ENCODE measurements at regions not wholly inside any gene's neighbourhood (a gene's known extent, or its start where the extent isn't known, plus 50 kb on each side); places are given as distances from the start of the nearest gene placed in this dataset.

GRCh38 chr13:111663953-111664421 is 343.5 kb downstream of the TEX29 start:
- TF ChIP-seq CTCF (IDR thresholded peaks at IDR 0.05; ENCODE audit: unreplicated experiment) = no peak
- Mint-ChIP-seq H3K4me1 (ENCODE audit: unreplicated experiment) (peaks cover 8% of the 10 kb centered on the region), H3K27ac (ENCODE audit: unreplicated experiment) (peak overlapping the region; percentile 61), H3K9me3 (ENCODE audit: unreplicated experiment) (no peaks in the 10 kb centered on the region), H3K4me3 (ENCODE audit: unreplicated experiment) (no peak overlapping the region), H3K36me3 (ENCODE audit: low read depth, unreplicated experiment) (no peaks in the 10 kb centered on the region), H3K27me3 (ENCODE audit: unreplicated experiment) (peaks cover 4% of the 10 kb centered on the region)
- DNase-seq (ENCODE audit: low spot score) = no peak

- Mint-ChIP-seq H3K27me3 (ENCODE audit: unreplicated experiment) (peaks cover 4% of the 10 kb centered on the region), H3K36me3 (ENCODE audit: low read depth, unreplicated experiment) (no peaks in the 10 kb centered on the region), H3K27ac (ENCODE audit: unreplicated experiment) (no peak overlapping the region), H3K4me3 (ENCODE audit: unreplicated experiment) (no peak overlapping the region), H3K9me3 (ENCODE audit: unreplicated experiment) (no peaks in the 10 kb centered on the region), H3K4me1 (ENCODE audit: unreplicated experiment) (peaks cover 8% of the 10 kb centered on the region)
- DNase-seq (ENCODE audit: low spot score) = no peak
- no peak for TF ChIP-seq CTCF (IDR thresholded peaks at IDR 0.05; ENCODE audit: unreplicated experiment)
Measured at GRCh38 chr13:111664696-111665095, 344.3 kb downstream of the TEX29 start.

GRCh38 chr13:111665691-111666095 is 345.3 kb downstream of the TEX29 start:
- H3K4me3 Mint-ChIP-seq (ENCODE audit: unreplicated experiment) = no peak overlapping the region
- no peak for DNase-seq (ENCODE audit: low spot score)
- peaks cover 8% of the 10 kb centered on the region for H3K4me1 Mint-ChIP-seq (ENCODE audit: unreplicated experiment)
- H3K36me3 Mint-ChIP-seq (ENCODE audit: low read depth, unreplicated experiment) = no peaks in the 10 kb centered on the region
- H3K27ac Mint-ChIP-seq (ENCODE audit: unreplicated experiment) = no peak overlapping the region
- no peaks in the 10 kb centered on the region for H3K9me3 Mint-ChIP-seq (ENCODE audit: unreplicated experiment)
- peaks cover 4% of the 10 kb centered on the region for H3K27me3 Mint-ChIP-seq (ENCODE audit: unreplicated experiment)
- no peak for TF ChIP-seq CTCF (IDR thresholded peaks at IDR 0.05; ENCODE audit: unreplicated experiment)

- peaks cover 4% of the 10 kb centered on the region for H3K27me3 Mint-ChIP-seq (ENCODE audit: unreplicated experiment)
- no peaks in the 10 kb centered on the region for H3K36me3 Mint-ChIP-seq (ENCODE audit: low read depth, unreplicated experiment)
- peaks cover 8% of the 10 kb centered on the region for H3K4me1 Mint-ChIP-seq (ENCODE audit: unreplicated experiment)
- H3K4me3 Mint-ChIP-seq (ENCODE audit: unreplicated experiment) = no peak overlapping the region
- no peak for DNase-seq (ENCODE audit: low spot score)
- H3K9me3 Mint-ChIP-seq (ENCODE audit: unreplicated experiment) = no peaks in the 10 kb centered on the region
- no peak overlapping the region for H3K27ac Mint-ChIP-seq (ENCODE audit: unreplicated experiment)
- TF ChIP-seq CTCF (IDR thresholded peaks at IDR 0.05; ENCODE audit: unreplicated experiment) = no peak
Measured at GRCh38 chr13:111666164-111666776, 345.8 kb downstream of the TEX29 start.

GRCh38 chr13:111667757-111668156 is 347.3 kb downstream of the TEX29 start:
- Mint-ChIP-seq H3K4me3 (ENCODE audit: unreplicated experiment) (no peak overlapping the region), H3K9me3 (ENCODE audit: unreplicated experiment) (no peaks in the 10 kb centered on the region), H3K36me3 (ENCODE audit: low read depth, unreplicated experiment) (no peaks in the 10 kb centered on the region), H3K27me3 (ENCODE audit: unreplicated experiment) (peaks cover 4% of the 10 kb centered on the region), H3K27ac (ENCODE audit: unreplicated experiment) (no peak overlapping the region), H3K4me1 (ENCODE audit: unreplicated experiment) (peaks cover 8% of the 10 kb centered on the region)
- DNase-seq (ENCODE audit: low spot score) = no peak
- no peak for TF ChIP-seq CTCF (IDR thresholded peaks at IDR 0.05; ENCODE audit: unreplicated experiment)
